GM12878 (cell line): ENCODE measurements at regions not wholly inside any gene's neighbourhood (a gene's known extent, or its start where the extent isn't known, plus 50 kb on each side); places are given as distances from the start of the nearest gene placed in this dataset.
"Not testable (repeated sequence)": the region's sequence is repeated elsewhere in the genome, so short reads cannot be mapped to it uniquely, and the experiment has no call there.

Experiments used
- CEBPB ChIP-seq, 2 experiments: fragments of 150-350 bp in 1 of 2; IDR thresholded peaks; 2 replicates each; pipeline ENCODE4 v1.6.1; 2012 to 2014; ENCODE audit warnings: low read depth in 2 of 2, low read length in 2 of 2, borderline replicate concordance in 1 of 2, inconsistent platforms in 1 of 2
- HDAC2 ChIP-seq: fragments of 200-600 bp; sonication (generic); IDR thresholded peaks from 2 replicates; pipeline ENCODE4 v1.6.1; 2017
- POLR2A ChIP-seq: IDR thresholded peaks from 2 replicates; pipeline ENCODE4 v1.6.1; 2011; ENCODE audit warnings: low read depth, mild to moderate bottlenecking, low read length
- POLR2AphosphoS2 ChIP-seq: IDR thresholded peaks from 2 replicates; pipeline ENCODE4 v1.6.1; 2011; ENCODE audit warnings: low read depth, mild to moderate bottlenecking, low read length, improper control_type of control experiment, moderate library complexity
- TF ChIP-seq, protein P1 (sequence below), 3 experiments: IDR thresholded peaks in 2 of 3; conservative IDR thresholded peaks in 1 of 3; 2 replicates each; pipeline ENCODE4 v1.5.1; 2011; ENCODE audit warnings: low read depth in 3 of 3, low read length in 3 of 3, mild to moderate bottlenecking in 3 of 3, control low read depth in 2 of 3, moderate library complexity in 2 of 3, inconsistent platforms in 1 of 3, mixed read lengths in 1 of 3; ENCODE audit not compliant: control insufficient read depth in 2 of 3, insufficient read depth in 1 of 3; ENCODE audit errors: extremely low read depth in 1 of 3

DNA sequence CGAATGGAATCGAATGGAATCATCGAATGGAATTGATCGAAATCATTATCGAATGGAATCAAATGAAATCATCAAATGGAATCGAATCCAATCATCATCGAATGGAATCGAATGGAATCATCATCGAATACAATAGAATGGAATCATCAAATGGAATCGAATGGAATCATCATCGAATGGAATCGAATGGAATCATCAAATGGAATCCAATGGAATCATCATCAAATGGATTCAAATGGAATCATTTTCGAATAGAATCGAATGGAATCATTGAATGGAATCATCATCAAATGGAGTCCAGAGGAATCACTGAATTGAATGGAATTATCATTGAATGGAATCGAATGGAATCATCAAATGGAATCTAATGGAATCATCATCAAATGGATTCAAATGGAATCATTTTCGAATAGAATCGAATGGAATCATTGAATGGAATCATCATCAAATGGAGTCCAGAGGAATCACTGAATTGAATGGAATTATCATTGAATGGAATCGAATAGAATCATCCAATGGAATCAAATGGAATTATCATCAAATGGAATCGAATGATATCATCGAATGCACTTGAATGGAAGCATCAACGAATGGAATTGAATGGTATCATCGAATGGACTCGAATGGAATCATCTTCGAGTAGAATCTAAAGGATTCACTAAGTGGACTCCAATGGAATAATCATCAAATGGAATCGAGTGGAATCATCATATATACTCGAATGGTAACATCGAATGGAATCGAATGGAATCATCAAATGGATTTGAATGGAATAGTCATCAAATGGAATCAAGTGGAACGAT is 230.3 kb downstream of the SHCBP1 start:
- TF ChIP-seq POLR2AphosphoS2; CEBPB (IDR thresholded peaks at IDR 0.05; ENCODE audit: borderline replicate concordance in 1 of 2, low read depth in 2 of 2, low read length in 2 of 2); HDAC2; POLR2A: not testable (repeated sequence)
- TF ChIP-seq, protein P1, sequence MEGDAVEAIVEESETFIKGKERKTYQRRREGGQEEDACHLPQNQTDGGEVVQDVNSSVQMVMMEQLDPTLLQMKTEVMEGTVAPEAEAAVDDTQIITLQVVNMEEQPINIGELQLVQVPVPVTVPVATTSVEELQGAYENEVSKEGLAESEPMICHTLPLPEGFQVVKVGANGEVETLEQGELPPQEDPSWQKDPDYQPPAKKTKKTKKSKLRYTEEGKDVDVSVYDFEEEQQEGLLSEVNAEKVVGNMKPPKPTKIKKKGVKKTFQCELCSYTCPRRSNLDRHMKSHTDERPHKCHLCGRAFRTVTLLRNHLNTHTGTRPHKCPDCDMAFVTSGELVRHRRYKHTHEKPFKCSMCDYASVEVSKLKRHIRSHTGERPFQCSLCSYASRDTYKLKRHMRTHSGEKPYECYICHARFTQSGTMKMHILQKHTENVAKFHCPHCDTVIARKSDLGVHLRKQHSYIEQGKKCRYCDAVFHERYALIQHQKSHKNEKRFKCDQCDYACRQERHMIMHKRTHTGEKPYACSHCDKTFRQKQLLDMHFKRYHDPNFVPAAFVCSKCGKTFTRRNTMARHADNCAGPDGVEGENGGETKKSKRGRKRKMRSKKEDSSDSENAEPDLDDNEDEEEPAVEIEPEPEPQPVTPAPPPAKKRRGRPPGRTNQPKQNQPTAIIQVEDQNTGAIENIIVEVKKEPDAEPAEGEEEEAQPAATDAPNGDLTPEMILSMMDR (IDR thresholded peaks at IDR 0.05 in 2 of 3, conservative IDR thresholded peaks at IDR 0.05 in 1 of 3; ENCODE audit: control insufficient read depth in 2 of 3, extremely low read depth in 1 of 3, insufficient read depth in 1 of 3, low read depth in 3 of 3, low read length in 3 of 3) = not testable (repeated sequence)
